IPS-NIHi11 (cell line): ENCODE measurements at regions not wholly inside any gene's neighbourhood (a gene's known extent, or its start where the extent isn't known, plus 50 kb on each side); places are given as distances from the start of the nearest gene placed in this dataset.
A peak's percentile ranks its signal among the peaks of the same experiment; 100 is the strongest.
"Not testable (repeated sequence)": the region's sequence is repeated elsewhere in the genome, so short reads cannot be mapped to it uniquely, and the experiment has no call there.

Experiments used
- DNase-seq: peaks from one replicate; pipeline ENCODE4 v3.0.0; 2012; ENCODE audit warnings: mixed read lengths, low spot score

DNA sequence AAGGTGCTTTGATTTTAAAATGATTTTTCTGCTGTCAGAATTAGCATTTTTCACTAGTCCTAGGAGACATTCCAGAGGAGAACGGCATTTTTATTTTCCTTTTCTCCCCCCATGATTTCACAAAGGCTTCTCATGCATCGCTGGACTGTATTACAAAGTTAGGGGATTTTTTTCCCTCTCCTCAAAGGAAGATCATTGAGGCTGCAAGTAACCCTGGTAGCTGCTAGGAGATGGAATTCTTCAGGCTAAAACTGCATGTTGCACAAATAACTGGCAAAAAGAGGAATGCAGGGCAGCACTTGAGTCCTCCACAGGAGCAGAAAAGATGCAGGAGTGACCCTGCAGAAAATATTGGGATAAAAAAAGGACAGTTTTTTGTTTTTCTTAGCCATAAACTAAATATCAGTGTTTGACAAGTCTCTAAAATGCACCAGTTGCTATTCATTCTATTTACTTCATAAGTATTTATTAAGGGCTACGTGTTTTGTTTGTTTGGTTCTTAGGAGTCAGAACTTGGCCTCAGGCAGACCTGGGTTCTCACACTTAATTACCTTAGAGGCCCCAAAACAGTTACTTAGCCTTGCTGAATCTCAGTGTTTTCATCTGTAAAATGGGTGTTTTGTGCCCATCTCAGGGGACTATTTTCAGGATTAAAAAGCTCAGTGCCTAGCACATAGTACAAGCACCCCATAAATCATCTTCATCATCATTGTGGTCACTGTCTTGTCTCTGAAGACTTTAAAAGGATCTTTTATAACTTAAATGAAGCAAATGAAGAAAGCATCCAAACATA lies 144.5 kb upstream of the ID4 start:
- no peak for DNase-seq

DNA sequence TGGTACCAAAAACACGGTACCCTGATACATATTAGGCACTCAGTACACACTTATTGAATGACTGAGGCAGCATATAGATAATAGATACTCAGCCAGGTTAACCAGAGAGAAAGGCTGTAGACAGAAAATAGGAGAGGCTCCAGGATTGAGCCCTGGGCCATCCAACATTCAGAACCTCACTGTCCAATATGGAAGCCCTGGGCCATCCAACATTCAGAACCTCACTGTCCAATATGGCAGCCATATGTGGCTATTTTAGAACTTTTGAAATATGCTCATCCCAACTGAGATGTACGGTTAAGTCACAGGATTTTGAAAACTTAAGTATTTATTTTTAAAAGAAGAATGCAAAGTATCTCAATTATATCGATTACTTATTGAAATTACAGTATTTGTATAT lies 142.5 kb upstream of the ID4 start:
- no peak for DNase-seq

DNA sequence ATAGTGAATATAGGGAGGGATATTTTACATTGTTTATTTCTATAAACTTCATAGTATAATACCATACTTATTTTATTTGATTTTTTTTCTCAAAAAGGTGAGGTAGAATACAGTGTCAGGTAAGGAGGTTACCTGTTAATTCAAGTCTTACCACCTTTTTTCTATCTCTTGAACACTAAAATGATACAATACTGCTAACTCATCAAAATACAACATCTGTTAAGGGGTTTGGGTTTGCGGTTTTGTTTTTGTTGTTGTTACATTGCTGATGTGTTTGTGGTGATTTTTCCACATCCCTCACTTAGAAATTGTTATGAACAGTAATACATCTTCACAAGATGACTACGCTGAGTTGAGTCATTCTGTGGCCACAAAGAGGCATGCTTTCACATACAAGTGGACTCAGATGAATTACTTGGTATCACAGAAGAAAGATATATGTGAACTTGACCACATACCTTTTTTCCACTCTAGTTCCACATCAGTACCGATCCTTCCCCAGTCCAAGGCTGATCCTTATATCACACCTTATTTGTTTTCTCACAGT lies 139.4 kb upstream of the ID4 start:
- DNase-seq: no peak

DNA sequence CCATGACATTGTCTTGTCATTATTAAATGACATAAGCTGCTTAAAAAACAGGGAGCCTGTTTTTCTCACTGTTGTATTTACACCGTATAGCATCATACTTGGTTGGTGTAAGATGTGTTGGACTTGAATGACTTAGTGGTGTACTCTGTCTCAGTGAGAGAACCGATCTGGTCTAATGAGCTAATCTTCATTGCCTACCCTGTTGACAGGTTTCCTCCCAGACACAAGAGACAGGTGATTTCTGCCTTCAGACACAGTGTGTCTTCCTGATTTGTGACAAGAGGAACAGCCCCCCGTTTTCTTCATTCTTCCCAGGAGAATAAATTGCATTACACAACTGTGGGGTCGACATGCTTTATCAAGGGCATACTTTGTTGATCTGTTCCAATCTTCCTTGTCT lies 137.2 kb upstream of the ID4 start:
- no peak for DNase-seq

DNA sequence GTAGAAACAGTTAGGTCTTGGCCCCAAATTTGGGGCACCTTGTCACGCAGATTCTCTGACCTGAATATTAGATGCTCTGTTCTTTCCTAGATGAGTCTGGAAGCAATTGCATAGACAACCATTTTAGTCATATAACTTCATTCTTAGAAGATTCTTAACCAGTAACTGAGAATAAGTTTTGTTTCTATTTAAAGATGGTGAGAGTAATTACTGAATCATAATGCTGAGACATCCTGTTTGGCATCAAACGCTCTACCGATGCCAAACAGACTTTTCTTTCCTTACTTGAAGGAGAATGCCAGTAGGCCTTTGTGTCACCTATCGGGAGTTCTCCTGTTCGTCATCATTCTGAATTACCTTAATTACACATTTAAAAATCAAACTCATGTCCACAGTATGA lies 131.6 kb upstream of the ID4 start:
- no peak for DNase-seq

DNA sequence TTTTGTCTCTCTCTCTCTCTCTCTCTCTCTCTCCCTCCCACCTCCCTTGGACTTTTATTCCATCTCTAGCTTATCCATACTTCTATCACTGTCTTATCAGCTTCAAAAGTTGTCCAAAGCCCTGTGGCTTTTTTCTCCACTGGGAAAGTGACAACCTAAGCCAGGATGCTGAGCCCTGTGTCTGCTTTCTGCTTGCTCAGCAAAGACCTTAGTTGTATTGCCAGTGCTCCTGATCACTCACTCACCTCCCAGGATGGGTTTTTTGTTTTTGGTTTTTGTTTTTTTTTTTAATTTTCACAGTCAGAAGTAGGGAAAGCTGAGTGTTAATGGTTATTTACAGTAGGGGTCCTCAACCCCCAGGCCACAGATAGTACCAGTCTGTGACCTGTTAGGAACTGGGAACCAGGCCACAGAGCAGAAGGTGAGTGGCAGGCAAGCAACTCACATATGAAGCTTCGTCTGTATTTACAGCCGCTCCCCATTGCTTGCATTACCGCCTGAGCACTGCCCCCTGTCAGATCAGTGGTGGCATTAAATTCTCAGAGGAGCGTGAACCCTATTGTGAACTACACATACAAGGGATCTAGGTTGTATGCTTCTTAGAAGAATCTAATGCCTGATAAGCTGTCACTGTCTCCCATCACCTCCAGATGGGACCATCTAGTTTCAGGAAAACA lies 125.0 kb upstream of the ID4 start:
- DNase-seq: no peak

DNA sequence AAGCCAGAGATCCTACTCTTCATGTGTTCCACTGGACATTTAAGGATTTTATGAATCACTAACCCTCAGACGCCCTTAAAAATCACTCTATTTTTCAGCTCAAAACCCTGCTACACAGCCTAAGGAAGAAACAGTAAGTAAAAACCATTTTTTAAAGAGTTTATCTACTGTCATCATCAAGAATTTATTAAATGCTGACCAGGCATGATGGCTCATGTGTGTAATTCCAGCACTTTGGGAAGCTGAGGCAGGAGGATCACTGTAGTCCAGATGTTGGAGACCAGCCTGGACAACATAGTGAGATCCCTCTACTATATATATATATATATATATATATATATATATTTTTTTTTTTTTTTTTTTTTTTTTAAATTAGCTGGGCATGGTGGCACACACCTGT lies 124.2 kb upstream of the ID4 start:
- no peak for DNase-seq

DNA sequence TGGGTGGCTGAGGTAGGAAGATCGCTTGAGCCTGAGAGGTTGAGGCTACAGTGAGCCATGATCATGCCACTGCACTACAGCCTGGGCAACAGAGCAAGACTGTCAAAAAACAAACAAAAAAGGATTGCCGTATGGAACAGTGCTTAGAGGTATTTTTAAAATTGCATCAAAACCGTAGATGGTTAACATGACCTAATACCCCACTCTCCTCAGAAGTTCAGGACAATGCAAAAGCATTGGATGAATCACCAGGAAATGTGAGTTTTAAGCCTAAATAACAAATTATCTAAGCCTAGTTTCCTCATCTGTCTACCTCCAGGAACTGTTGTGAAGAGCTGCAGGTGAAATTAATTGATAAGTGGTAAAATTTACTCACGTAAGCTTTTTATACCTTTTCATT lies 123.8 kb upstream of the ID4 start:
- no peak for DNase-seq

DNA sequence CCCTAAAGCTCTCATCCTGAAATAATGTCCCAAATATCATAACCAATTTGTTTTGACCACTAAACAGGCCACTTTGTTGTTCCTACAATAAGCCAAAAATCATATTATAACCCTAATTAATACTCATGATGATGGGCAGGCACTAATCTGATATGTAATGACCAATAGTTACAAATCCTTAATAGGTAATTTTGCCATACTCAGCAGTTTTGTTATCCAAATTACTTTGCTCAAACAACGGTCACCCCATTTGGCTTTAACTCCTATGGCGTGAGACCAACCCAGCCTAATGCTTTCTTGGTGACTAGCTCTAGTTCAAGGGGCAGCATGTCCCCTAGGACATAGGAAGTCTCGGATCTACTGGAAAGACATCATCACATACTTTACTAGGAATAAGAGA lies 123.2 kb upstream of the ID4 start:
- DNase-seq: no peak

DNA sequence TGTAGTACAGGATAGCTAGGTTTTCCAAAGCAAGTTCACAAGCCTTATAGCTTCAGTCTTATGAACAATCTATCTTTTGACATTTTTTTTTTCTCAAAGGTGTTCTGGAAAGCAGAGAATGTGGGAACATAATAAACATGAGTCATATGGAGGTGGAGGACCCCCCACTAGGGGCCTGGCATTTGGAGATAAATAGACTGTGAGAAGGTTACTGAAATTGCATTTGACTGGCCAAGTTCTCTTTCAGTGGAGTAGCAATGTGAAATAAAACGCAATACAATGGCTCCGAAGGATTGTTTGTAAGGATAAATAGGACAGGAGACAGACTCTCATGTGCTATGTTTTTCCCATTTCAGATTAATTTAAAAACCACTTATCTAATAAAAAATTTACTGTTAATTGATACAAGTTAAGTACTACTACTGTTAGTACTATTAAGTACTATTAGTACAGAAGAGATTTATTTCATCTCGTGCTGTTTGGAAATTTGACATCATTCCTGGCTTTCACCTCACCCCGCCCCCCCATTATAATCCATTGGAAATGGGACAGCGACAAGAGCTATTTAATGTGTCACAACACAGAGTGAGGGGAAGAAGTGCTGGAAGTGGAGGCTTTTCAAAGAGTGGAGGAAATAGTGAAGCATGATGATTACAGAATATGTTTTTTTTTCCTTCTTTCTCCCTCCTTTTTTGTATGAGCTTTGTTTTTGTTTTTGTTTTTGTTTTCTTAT lies 122.6 kb upstream of the ID4 start:
- DNase-seq: no peak

DNA sequence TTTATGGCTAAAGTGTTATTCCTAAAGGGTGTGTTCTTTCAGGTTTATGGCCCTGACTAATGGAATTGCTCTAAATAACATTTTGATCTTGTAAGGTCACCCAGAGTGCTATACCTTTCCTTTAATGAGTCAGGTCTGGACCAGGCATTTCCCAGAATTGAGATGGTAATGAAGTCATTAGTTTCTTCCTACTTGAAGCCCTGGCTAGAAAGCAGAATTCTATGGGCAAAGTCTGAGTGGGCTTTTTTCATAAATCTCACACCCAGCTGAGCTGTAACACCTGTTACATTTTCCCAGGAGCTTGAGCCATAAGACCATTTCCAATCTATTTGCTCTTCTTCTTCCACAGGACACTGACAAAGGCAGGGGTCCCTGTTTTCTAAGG lies 122.0 kb upstream of the ID4 start:
- no peak for DNase-seq

DNA sequence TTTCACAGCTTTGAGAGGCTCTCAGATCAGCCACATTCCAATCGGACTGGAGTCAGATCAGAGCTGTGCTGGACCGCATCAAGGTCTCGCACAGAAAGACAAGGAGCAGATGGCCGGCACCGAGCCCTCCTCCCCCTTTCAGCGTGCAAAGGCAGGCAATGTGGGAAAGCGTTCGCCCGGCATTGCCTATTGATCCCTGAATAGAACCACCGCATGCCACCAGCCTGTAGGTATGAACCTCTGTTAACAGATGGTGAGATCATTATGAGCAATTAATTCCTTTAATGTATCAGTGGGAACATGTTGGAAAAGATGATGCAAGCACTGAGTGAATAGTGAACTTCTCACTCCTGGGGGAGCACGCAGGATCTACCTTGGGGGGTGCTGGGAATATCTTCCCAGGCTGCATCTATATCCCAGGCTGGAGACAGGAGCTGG lies 117.5 kb upstream of the ID4 start:
- DNase-seq: peak; percentile 41

DNA sequence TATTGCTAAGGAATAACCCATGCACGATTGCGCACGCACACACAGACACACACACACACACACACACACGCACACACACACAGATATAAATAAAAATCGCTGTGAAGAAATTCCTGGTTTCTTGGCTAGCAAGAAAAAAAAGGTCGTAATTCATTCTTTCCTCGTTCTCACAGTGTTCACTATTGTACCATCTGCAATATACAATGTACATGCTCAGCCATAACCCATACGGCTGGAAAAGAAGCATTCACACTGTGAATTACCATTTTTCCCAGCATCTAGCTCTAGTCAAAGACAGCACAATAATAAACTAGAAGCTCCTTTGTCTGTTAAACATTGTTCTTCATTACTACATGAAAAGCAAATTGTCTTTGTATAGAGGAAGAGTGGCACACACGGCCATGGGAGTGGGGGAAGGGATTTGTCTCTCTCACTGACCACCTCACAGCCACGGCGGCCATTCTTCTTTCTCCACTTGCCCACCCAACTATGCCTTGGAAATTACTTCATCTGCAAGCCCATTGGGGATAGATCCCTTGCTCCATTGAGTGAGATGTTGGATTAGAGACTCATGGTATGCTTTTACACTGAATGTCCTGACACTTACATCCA lies 115.3 kb upstream of the ID4 start:
- DNase-seq: no peak

DNA sequence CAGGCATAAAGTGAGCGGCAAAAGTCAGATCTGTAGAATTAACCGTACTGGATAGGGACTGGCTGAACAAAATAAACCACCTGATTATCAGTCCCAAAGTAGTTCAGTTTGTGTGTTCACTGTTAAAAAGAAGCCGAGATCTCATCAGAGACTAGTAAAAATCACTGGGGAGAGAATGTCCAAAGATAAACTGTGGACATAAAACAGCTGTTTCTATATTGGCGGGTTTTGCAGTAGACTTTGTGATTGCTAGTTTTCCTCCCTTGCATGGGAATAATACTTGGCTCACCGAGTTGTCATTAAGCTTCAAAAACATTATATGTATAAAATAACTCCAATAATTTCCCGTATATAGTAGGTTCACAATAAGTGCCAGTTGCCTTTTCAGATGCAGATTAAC lies 114.2 kb upstream of the ID4 start:
- no peak for DNase-seq

DNA sequence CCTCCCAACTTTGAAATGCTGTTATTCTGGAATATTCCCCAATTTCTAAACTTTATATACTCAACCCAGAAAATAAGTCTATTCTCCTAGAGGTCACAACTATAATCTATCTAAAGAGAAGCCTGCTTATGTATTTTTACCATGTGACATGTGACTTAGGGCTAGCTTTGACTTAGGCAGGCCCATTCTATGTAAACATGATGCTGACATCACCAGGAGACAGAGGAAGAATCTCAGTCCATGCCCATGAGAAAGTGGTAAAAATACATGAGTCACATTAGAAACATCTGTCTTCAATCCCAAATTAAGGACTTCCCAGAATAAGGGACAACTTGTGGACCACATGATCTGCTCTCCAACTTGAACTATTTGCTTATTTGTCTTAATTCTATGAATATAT lies 113.6 kb upstream of the ID4 start:
- DNase-seq: no peak

DNA sequence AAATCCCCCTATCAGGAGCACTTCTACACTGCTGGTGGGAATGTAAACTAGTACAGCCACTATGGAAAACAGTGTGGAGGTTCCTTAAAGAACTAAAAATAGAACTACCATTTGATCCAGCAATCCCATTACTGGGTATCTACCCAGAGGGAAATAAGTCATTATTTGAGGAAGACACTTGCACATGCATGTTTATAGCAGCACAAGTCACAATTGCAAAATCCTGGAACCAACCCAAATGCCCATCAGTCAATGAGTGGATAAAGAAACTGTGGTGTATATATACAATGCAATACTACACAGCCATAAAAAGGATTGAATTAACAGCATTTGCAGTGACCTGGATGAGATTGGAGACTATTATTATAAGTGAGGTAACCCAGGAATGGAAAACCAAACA lies 111.7 kb upstream of the ID4 start:
- not testable (repeated sequence) for DNase-seq

DNA sequence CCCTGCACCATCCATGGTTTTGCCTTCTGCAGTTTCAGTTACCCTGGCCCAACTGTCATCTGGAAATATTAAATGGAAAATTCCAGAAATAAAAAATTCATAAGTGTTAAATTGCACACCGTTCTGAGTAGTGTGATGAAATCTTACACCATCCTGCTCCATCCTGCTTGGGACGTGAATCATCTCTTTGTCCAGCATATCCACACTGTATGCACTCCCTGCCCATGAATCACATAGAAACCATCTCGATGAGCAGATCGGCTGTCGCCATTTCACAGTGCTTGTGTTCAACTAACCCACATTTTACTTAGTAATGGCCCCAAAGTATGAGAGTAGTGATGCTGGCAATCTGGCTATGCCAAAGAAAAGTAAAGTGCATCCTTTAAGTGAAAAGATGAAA lies 105.9 kb upstream of the ID4 start:
- no peak for DNase-seq

DNA sequence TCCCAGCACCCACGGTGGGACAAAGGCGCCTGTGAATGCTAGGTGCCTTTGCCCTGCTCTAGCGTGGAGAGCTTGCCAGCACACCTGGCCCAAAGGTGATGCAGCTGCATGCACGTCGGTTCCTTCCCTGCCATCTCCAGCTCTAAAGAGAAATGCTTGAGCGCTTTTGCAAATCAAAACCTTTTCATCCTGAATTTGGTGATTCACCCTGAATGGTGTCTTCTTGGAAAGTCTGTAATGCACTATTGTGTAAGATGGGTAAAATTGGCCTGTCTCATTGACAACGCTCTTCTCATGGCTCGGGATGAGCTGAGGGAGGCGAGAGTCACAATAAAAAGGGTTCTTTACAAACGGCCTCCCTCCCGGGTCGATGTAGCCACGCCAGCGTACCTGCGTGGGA lies 103.1 kb upstream of the ID4 start:
- DNase-seq: no peak

DNA sequence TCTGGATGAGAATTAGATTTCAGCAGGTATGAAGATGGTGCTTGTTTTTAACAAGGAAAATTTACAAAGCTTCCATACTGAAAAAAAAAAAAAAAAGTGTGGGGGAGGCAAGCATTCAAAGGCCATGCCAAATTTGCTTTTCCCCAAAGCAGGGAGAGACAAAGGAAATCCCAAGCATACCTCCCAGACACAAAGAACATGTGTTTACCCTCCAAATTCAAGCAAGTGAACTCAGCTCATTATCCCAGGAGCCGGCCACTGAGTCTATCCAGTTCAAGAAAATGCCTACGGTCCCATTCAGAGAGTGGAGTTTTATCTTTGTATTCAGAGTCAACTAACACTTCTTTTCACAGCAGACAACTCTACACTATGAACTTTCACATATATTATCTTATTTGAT lies 102.7 kb upstream of the ID4 start:
- no peak for DNase-seq

DNA sequence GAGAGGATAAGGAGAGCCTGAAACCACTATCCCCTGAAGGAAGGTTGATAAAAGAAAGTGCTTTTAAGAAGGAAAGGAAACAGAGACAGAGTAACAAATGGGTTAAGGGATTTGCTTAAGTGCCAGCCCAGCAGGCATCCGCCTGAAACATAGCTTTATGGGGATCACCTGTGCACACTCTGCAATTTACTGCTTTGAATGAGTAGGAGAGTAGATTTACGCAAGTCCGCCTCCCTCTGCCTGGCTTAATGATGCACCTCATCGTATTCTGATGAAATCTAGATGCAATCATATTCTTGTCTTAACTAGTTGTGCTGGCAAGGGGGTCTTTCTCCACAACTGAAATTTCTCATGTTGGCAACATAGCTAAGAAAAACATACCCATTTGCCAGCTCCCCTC lies 101.1 kb upstream of the ID4 start:
- no peak for DNase-seq

DNA sequence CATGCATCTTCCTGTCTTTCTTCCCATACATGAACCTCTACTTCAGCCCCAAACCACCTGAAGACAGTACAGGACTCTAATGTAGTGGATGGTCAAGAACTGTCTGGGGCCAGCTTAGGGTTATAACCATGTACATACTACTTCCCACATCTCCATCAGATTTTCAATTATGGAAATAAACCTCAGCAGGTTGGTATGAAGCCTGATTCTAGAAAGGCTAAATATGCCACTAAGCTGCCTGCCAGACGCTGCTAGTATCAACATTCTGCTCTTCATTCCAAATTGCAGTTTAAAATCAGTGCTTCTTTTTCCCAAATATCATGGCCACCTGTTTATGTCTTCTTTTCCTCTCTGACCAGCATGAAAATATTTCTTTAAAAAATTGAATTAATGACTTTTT lies 99.2 kb upstream of the ID4 start:
- DNase-seq: no peak

DNA sequence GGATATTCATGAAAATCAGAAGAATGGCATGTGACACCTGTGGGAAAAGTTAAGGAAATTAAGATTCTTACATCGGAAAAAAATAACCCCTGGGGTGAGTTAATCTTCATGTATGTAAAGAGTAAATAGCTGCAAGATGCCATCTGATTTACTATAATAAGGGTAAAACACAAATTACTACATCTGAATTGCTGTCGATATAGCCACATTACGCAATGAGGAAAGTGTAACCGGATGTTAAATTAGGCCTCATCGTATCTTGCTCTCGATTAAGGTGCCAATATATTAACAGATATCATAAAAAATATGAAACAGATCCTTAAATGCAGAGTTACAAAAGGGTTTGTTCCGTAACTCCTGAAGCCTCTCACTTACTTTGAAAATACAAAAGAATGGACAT lies 87.4 kb upstream of the ID4 start:
- no peak for DNase-seq

DNA sequence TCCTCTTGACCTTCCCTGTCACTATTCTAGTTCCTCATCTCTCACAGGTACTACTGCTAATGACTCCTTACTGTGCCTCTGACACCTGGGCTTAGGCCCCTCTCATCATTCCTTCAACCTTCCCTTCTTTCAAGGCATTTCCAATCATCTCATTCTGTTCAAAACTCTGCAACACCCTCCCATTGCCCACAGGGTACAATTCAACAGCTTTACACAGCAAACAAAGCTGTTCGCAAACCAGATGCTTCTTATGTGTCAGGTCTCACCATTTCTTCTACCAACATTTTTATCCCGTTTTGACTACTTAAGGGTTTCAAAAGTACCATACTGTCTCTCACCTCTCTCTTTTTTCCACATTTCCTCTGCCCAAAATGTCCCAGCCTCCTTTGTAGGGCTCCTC lies 84.4 kb upstream of the ID4 start:
- no peak for DNase-seq
